ENCODE measurements at regions not wholly inside any gene's neighbourhood (a gene's known extent, or its start where the extent isn't known, plus 50 kb on each side); places are given as distances from the start of the nearest gene placed in this dataset.

DNA sequence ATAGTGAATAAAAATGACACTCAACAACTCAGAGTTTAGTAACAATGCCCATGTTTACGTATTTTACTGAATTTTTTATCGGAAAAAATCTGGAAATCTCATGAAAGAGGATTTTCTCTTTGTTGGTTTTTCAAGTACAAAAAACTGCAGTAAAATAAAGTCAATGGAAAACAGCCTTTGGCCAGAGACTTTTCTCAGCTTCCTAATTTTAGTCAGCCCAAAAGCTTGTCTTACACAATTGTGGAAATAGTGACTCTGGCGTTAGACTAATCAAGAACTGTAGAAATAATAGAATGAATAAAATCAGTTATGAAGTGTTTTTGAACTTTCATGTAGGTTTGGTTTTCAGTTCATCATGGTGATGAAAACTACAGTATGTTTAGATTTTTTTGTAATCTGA is 234.7 kb downstream of the DKK2 start:
- TF ChIP-seq POLR2A (IDR thresholded peaks at IDR 0.05) (no peak), EP300 (IDR thresholded peaks at IDR 0.05) (no peak)
- TF ChIP-seq, protein P1, sequence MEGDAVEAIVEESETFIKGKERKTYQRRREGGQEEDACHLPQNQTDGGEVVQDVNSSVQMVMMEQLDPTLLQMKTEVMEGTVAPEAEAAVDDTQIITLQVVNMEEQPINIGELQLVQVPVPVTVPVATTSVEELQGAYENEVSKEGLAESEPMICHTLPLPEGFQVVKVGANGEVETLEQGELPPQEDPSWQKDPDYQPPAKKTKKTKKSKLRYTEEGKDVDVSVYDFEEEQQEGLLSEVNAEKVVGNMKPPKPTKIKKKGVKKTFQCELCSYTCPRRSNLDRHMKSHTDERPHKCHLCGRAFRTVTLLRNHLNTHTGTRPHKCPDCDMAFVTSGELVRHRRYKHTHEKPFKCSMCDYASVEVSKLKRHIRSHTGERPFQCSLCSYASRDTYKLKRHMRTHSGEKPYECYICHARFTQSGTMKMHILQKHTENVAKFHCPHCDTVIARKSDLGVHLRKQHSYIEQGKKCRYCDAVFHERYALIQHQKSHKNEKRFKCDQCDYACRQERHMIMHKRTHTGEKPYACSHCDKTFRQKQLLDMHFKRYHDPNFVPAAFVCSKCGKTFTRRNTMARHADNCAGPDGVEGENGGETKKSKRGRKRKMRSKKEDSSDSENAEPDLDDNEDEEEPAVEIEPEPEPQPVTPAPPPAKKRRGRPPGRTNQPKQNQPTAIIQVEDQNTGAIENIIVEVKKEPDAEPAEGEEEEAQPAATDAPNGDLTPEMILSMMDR (IDR thresholded peaks at IDR 0.05), result no peak

Data from suprapubic skin (tissue), 3 donors.